Keratinocyte (primary cell): ENCODE measurements at regions not wholly inside any gene's neighbourhood (a gene's known extent, or its start where the extent isn't known, plus 50 kb on each side); places are given as distances from the start of the nearest gene placed in this dataset.
"Not testable (repeated sequence)": the region's sequence is repeated elsewhere in the genome, so short reads cannot be mapped to it uniquely, and the experiment has no call there.

ENCODE experiments used
- DNase-seq: peaks from one replicate; pipeline ENCODE4 v3.0.0-alpha.2; 2011; ENCODE audit warnings: low read depth, missing footprints, low spot score
- FAIRE-seq: peaks from 2 replicates; lab custom pipeline; 2011; peaks lifted over from hg19 to GRCh38; lab: Jason Lieb, UNC
- H2AFZ ChIP-seq: 2 replicates; pipeline ENCODE4 v1.6.0; 2012; ENCODE audit warnings: low read length, control low read depth, inconsistent platforms; ENCODE audit not compliant: control insufficient read depth
- H3K27ac ChIP-seq: 2 replicates; pipeline ENCODE4 v1.5.1; 2011; ENCODE audit warnings: low read length; ENCODE audit not compliant: control insufficient read depth, insufficient read depth
- H3K27me3 ChIP-seq: 3 replicates; pipeline ENCODE4 v1.6.0; 2011; ENCODE audit warnings: low read length; ENCODE audit not compliant: control insufficient read depth, insufficient read depth; ENCODE audit errors: extremely low read depth
- H3K36me3 ChIP-seq, 2 experiments: 2 replicates in 1 of 2; 3 replicates in 1 of 2; pipeline ENCODE4 v1.5.1; 2011; ENCODE audit warnings: low read length in 2 of 2, mild to moderate bottlenecking in 1 of 2; ENCODE audit not compliant: control insufficient read depth in 2 of 2, insufficient read depth in 2 of 2; ENCODE audit errors: extremely low read depth in 1 of 2
- H3K4me1 ChIP-seq: 3 replicates; pipeline ENCODE4 v1.5.1; 2011; ENCODE audit warnings: low read length; ENCODE audit not compliant: control insufficient read depth, insufficient read depth; ENCODE audit errors: extremely low read depth
- H3K4me2 ChIP-seq: 3 replicates; pipeline ENCODE4 v1.6.0; 2011; ENCODE audit warnings: low read depth, low read length; ENCODE audit not compliant: control insufficient read depth, insufficient read depth; ENCODE audit errors: extremely low read depth
- H3K4me3 ChIP-seq, 3 experiments: fragments of 200-600 bp in 1 of 3; sonication (generic) in 1 of 3; 2 replicates in 2 of 3; 3 replicates in 1 of 3; pipeline ENCODE4 v1.5.1; 2011 to 2016; ENCODE audit warnings: low read length in 3 of 3, mild to moderate bottlenecking in 3 of 3, control low read depth in 2 of 3, inconsistent platforms in 1 of 3, low read depth in 1 of 3, mixed read lengths in 1 of 3, mixed run types in 1 of 3, moderate library complexity in 1 of 3; ENCODE audit not compliant: control insufficient read depth in 2 of 3, insufficient read depth in 2 of 3; ENCODE audit errors: extremely low read depth in 1 of 3
- H3K79me2 ChIP-seq: 2 replicates; pipeline ENCODE4 v1.6.0; 2012; ENCODE audit warnings: low read length; ENCODE audit not compliant: control insufficient read depth, insufficient read depth
- H3K9ac ChIP-seq: 3 replicates; pipeline ENCODE4 v1.6.0; 2011; ENCODE audit warnings: low read length; ENCODE audit not compliant: control insufficient read depth, insufficient read depth; ENCODE audit errors: extremely low read depth
- H3K9me1 ChIP-seq: 3 replicates; pipeline ENCODE4 v1.6.0; 2011; ENCODE audit warnings: low read length; ENCODE audit not compliant: control insufficient read depth, insufficient read depth; ENCODE audit errors: extremely low read depth
- H3K9me3 ChIP-seq: 2 replicates; pipeline ENCODE4 v1.5.1; 2012; ENCODE audit warnings: low read depth, low read length; ENCODE audit not compliant: control insufficient read depth
- H4K20me1 ChIP-seq: 3 replicates; pipeline ENCODE4 v1.6.0; 2011; ENCODE audit warnings: low read length; ENCODE audit not compliant: control insufficient read depth, insufficient read depth; ENCODE audit errors: extremely low read depth
- EZH2 ChIP-seq: IDR thresholded peaks from one replicate; pipeline ENCODE4 v1.6.1; 2012; ENCODE audit warnings: inconsistent platforms, mild to moderate bottlenecking, low read length, moderate library complexity
- dilution Hi-C: fragments of 300-500 bp; cut with MboI; formaldehyde crosslinking; loops from one replicate; pipeline ENCODE4 v1.7.0; 2020; ENCODE audit warnings: low sequenced_read_pairs; ENCODE audit not compliant: extremely low pct_ligation_motif_present
- TF ChIP-seq, protein P1 (sequence below), 3 experiments: IDR thresholded peaks in 1 of 3; conservative IDR thresholded peaks in 1 of 3; optimal IDR thresholded peaks in 1 of 3; 2 replicates in 2 of 3; 3 replicates in 1 of 3; pipeline versions ENCODE3 to v1.5.1; 2011; ENCODE audit warnings: low read length in 3 of 3, mild to moderate bottlenecking in 3 of 3, moderate library complexity in 2 of 3, control low read depth in 1 of 3, inconsistent platforms in 1 of 3; ENCODE audit not compliant: insufficient read depth in 2 of 3; ENCODE audit errors: extremely low read depth in 1 of 3

DNA sequence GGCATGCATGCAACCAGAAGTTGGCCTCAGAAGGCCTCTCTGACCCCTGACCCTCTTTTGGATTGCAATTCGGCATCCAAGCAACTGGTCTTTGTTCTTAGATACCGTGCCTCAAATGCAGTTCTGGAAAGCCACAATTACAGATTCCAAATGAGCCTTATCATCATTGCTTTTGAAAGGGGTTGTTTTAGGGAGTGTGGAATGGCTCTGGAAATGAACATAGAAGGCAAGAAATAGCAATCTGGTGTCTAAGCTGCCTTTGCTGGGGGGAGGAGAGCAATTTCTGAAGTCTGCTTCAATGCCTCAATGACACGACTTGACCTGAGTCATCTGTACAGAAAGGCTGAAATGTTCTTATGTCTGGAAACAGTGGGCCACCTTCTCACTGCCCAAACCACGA is 250.1 kb downstream of the NUAK1 start:
- dilution Hi-C loops = no loop called here
- no peak for FAIRE-seq

GRCh38 chr12:105892362-105892910 is 246.3 kb downstream of the NUAK1 start:
- H3K27ac ChIP-seq = no peak overlapping the region
- TF ChIP-seq EZH2 = no peak
- TF ChIP-seq, protein P1, sequence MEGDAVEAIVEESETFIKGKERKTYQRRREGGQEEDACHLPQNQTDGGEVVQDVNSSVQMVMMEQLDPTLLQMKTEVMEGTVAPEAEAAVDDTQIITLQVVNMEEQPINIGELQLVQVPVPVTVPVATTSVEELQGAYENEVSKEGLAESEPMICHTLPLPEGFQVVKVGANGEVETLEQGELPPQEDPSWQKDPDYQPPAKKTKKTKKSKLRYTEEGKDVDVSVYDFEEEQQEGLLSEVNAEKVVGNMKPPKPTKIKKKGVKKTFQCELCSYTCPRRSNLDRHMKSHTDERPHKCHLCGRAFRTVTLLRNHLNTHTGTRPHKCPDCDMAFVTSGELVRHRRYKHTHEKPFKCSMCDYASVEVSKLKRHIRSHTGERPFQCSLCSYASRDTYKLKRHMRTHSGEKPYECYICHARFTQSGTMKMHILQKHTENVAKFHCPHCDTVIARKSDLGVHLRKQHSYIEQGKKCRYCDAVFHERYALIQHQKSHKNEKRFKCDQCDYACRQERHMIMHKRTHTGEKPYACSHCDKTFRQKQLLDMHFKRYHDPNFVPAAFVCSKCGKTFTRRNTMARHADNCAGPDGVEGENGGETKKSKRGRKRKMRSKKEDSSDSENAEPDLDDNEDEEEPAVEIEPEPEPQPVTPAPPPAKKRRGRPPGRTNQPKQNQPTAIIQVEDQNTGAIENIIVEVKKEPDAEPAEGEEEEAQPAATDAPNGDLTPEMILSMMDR (optimal IDR thresholded peaks at IDR 0.05 in 1 of 3, IDR thresholded peaks at IDR 0.05 in 1 of 3, conservative IDR thresholded peaks at IDR 0.05 in 1 of 3; ENCODE audit: extremely low read depth in 1 of 3, insufficient read depth in 2 of 3, low read length in 3 of 3) = no peak
- H4K20me1 ChIP-seq = no peaks in the 10 kb centered on the region
- no peaks in the 10 kb centered on the region for H3K79me2 ChIP-seq
- H2AFZ ChIP-seq = no peak overlapping the region
- peaks cover 10% of the 10 kb centered on the region for H3K4me1 ChIP-seq
- H3K9me1 ChIP-seq = no peaks in the 10 kb centered on the region
- H3K9ac ChIP-seq = no peak overlapping the region
- H3K4me2 ChIP-seq = no peak overlapping the region
- dilution Hi-C loops = no loop called here
- H3K36me3 ChIP-seq = no peaks in the 10 kb centered on the region
- no peaks in the 10 kb centered on the region for H3K27me3 ChIP-seq
- DNase-seq = no peak
- no peaks in the 10 kb centered on the region for H3K9me3 ChIP-seq
- no peak for FAIRE-seq
- H3K4me3 ChIP-seq = no peak overlapping the region

More for the DNA sequence above, 250.1 kb downstream of the NUAK1 start:
- Histone ChIP-seq H3K9me1 (no peaks in the 10 kb centered on the region), H3K4me2 (no peak overlapping the region), H3K79me2 (no peaks in the 10 kb centered on the region), H3K4me3 (no peak overlapping the region), H3K36me3 (no peaks in the 10 kb centered on the region), H3K27me3 (no peaks in the 10 kb centered on the region), H3K9ac (no peak overlapping the region), H2AFZ (no peak overlapping the region), H3K27ac (no peak overlapping the region), H4K20me1 (no peaks in the 10 kb centered on the region), H3K4me1 (no peaks in the 10 kb centered on the region), H3K9me3 (no peaks in the 10 kb centered on the region)
- no peak for DNase-seq
- no peak for TF ChIP-seq EZH2
- TF ChIP-seq, protein P1 (optimal IDR thresholded peaks at IDR 0.05 in 1 of 3, IDR thresholded peaks at IDR 0.05 in 1 of 3, conservative IDR thresholded peaks at IDR 0.05 in 1 of 3; ENCODE audit: extremely low read depth in 1 of 3, insufficient read depth in 2 of 3, low read length in 3 of 3) = no peak

DNA sequence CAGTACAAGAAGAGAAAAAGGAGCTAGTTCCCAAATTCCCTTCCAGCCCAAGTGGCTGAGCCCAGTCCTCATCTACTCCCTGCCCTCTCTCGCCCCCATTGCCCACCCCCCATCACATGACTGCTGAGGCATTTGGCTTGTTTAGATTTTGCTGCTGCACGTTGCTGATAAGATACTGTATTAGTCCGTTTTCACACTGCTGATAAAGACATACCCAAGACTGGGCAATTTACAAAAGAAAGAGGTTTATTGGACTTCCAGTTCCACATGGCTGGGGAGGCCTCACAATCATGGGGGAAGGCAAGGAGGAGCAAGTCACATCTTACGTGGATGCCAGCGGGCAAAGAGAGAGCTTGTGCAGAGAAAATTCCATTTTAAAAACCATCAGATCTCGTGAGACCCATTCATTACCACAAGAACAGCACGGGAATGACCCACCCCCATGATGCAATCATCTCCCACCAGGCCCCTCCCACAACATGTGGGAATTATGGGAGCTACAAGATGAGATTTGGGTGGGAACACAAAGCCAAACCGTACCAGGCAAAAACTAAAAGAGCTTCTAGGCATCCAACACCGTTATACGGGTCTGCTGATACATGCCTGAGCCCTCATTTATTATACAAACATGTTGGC is 243.4 kb downstream of the NUAK1 start:
- H3K27me3 ChIP-seq, H3K4me2 ChIP-seq, H3K4me3 ChIP-seq, FAIRE-seq, H3K9me1 ChIP-seq, H4K20me1 ChIP-seq, H3K9me3 ChIP-seq, H3K36me3 ChIP-seq, H3K27ac ChIP-seq, H3K79me2 ChIP-seq, H3K9ac ChIP-seq, dilution Hi-C loops, DNase-seq, H2AFZ ChIP-seq: not testable (repeated sequence)
- H3K4me1 ChIP-seq = peaks cover 22% of the 10 kb centered on the region
